ENCODE measurements at regions not wholly inside any gene's neighbourhood (a gene's known extent, or its start where the extent isn't known, plus 50 kb on each side); places are given as distances from the start of the nearest gene placed in this dataset.

- no peaks in the 10 kb centered on the region for H3K4me1 ChIP-seq
- H3K27ac ChIP-seq, result no peak overlapping the region
- H3K9me3 ChIP-seq, result no peaks in the 10 kb centered on the region
- no peak for DNase-seq
- TF ChIP-seq CTCF (IDR thresholded peaks at IDR 0.05), result no peak
- no peak for TF ChIP-seq POLR2A (IDR thresholded peaks at IDR 0.05)
- no peak for ATAC-seq
- H3K4me3 ChIP-seq, result no peak overlapping the region
- no peaks in the 10 kb centered on the region for H3K36me3 ChIP-seq
- intact Hi-C loops (cut with DNase I), result no loop called here
- H3K27me3 ChIP-seq, result no peaks in the 10 kb centered on the region
- WGBS, 4 donors, result 60 to 73% (median 67%) methylated on average over 4 of the region's 4 CpGs
Measured at GRCh38 chr19:28444362-28444761, 768.6 kb downstream of the UQCRFS1 start.

GRCh38 chr19:28443361-28443760, 769.6 kb downstream of the UQCRFS1 start:
- intact Hi-C loops (cut with DNase I), result no loop called here
- H3K4me3 ChIP-seq, result no peak overlapping the region
- no peaks in the 10 kb centered on the region for H3K36me3 ChIP-seq
- H3K27me3 ChIP-seq, result no peaks in the 10 kb centered on the region
- no peak for ATAC-seq
- no peak for DNase-seq
- TF ChIP-seq CTCF (IDR thresholded peaks at IDR 0.05), result no peak
- no peak for TF ChIP-seq POLR2A (IDR thresholded peaks at IDR 0.05)
- WGBS, 4 donors, result 64 to 80% (median 69%) methylated on average over 9 of the region's 9 CpGs
- no peaks in the 10 kb centered on the region for H3K9me3 ChIP-seq
- no peak overlapping the region for H3K27ac ChIP-seq
- no peaks in the 10 kb centered on the region for H3K4me1 ChIP-seq

- no peak overlapping the region for H3K4me3 ChIP-seq
- peaks cover 0 to 8% (median 0%) of the 10 kb centered on the region in 12 donors for H3K4me1 ChIP-seq
- H3K36me3 ChIP-seq, result no peaks in the 10 kb centered on the region
- no peak overlapping the region for H3K27ac ChIP-seq
- intact Hi-C loops (cut with DNase I), result no loop called here
- TF ChIP-seq CTCF (IDR thresholded peaks at IDR 0.05), result no peak
- H3K9me3 ChIP-seq, result no peaks in the 10 kb centered on the region
- no peak for ATAC-seq
- no peak for DNase-seq
- H3K27me3 ChIP-seq, result no peaks in the 10 kb centered on the region
- WGBS, 4 donors, result 79 to 81% (median 80%) methylated on average over 11 of the region's 11 CpGs
Measured at GRCh38 chr19:28437390-28438346, 775.3 kb downstream of the UQCRFS1 start.

- 80 to 89% (median 85%) methylated on average over 4 of the region's 4 CpGs for WGBS, 4 donors
- no peak for ATAC-seq
Measured at GRCh38 chr19:28436320-28436719, 776.6 kb downstream of the UQCRFS1 start.

More at GRCh38 chr19:28436320-28436719, 776.6 kb downstream of the UQCRFS1 start:
- Histone ChIP-seq H3K9me3 (no peaks in the 10 kb centered on the region), H3K27ac (no peak overlapping the region), H3K4me3 (no peak overlapping the region), H3K27me3 (no peaks in the 10 kb centered on the region), H3K4me1 (peaks cover 0 to 8% (median 0%) of the 10 kb centered on the region in 12 donors), H3K36me3 (no peaks in the 10 kb centered on the region)
- intact Hi-C loops (cut with DNase I), result no loop called here
- TF ChIP-seq POLR2A (IDR thresholded peaks at IDR 0.05) (no peak), CTCF (IDR thresholded peaks at IDR 0.05) (no peak)
- DNase-seq, result no peak

Data from heart left ventricle (tissue), 16 donors.